PFSK-1 (cell line): ENCODE measurements at regions not wholly inside any gene's neighbourhood (a gene's known extent, or its start where the extent isn't known, plus 50 kb on each side); places are given as distances from the start of the nearest gene placed in this dataset.

Source experiments
- POLR2AphosphoS5 ChIP-seq: IDR thresholded peaks from 2 replicates; pipeline ENCODE4 v1.6.1; 2012; ENCODE audit warnings: low read depth, mild to moderate bottlenecking, control low read depth, low read length, moderate library complexity
- TAF1 ChIP-seq: IDR thresholded peaks from 2 replicates; pipeline ENCODE4 v1.6.1; 2012; ENCODE audit warnings: low read length, control low read depth, borderline replicate concordance; ENCODE audit not compliant: insufficient read depth
- TF ChIP-seq, protein P1 (sequence below), 2 experiments: IDR thresholded peaks; 2 replicates each; pipeline versions ENCODE4 v1.6.1 to v1.8.0; 2011 to 2012; ENCODE audit warnings: low read depth in 2 of 2, low read length in 2 of 2, control low read depth in 1 of 2, inconsistent platforms in 1 of 2, mild to moderate bottlenecking in 1 of 2, moderate library complexity in 1 of 2; ENCODE audit not compliant: insufficient read depth in 1 of 2

DNA sequence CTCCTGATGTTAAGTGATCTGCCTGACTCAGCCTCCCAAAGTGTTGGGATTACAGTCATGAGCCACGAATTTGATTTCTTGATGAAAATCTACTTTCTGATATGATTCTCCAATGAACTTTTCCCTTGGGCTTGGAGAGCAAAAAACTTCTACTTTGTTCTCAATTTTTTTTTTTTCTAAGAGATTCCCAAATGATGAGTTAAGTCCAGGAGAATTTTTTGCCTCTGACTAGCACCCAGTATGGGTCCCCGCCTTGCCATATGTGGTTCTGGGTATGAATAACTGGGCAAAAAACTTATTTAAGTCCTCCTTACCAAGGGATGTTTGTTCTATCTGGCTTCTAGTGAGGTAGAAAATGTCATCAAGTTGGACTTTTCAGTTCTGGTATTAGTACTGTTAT is 147.9 kb upstream of the LYZL1 start:
- TF ChIP-seq, protein P1, sequence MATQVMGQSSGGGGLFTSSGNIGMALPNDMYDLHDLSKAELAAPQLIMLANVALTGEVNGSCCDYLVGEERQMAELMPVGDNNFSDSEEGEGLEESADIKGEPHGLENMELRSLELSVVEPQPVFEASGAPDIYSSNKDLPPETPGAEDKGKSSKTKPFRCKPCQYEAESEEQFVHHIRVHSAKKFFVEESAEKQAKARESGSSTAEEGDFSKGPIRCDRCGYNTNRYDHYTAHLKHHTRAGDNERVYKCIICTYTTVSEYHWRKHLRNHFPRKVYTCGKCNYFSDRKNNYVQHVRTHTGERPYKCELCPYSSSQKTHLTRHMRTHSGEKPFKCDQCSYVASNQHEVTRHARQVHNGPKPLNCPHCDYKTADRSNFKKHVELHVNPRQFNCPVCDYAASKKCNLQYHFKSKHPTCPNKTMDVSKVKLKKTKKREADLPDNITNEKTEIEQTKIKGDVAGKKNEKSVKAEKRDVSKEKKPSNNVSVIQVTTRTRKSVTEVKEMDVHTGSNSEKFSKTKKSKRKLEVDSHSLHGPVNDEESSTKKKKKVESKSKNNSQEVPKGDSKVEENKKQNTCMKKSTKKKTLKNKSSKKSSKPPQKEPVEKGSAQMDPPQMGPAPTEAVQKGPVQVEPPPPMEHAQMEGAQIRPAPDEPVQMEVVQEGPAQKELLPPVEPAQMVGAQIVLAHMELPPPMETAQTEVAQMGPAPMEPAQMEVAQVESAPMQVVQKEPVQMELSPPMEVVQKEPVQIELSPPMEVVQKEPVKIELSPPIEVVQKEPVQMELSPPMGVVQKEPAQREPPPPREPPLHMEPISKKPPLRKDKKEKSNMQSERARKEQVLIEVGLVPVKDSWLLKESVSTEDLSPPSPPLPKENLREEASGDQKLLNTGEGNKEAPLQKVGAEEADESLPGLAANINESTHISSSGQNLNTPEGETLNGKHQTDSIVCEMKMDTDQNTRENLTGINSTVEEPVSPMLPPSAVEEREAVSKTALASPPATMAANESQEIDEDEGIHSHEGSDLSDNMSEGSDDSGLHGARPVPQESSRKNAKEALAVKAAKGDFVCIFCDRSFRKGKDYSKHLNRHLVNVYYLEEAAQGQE (IDR thresholded peaks at IDR 0.05; ENCODE audit: insufficient read depth in 1 of 2, low read depth in 2 of 2, low read length in 2 of 2) = no peak
- TF ChIP-seq TAF1 (no peak), POLR2AphosphoS5 (no peak)
